NCI-H2029 (cell line): ENCODE measurements at regions not wholly inside any gene's neighbourhood (a gene's known extent, or its start where the extent isn't known, plus 50 kb on each side); places are given as distances from the start of the nearest gene placed in this dataset.
"Not testable (repeated sequence)": the region's sequence is repeated elsewhere in the genome, so short reads cannot be mapped to it uniquely, and the experiment has no call there.

Experiments
- DNase-seq: peaks from one replicate; lab custom pipeline; 2025; lab: John Stamatoyannopoulos, UW

GRCh38 chr1:234960722-234961455 lies 167.7 kb downstream of the TOMM20 start:
- DNase-seq, result no peak

GRCh38 chr1:234958706-234959657 lies 169.7 kb downstream of the TOMM20 start:
- no peak for DNase-seq

GRCh38 chr1:234958066-234958705 lies 170.5 kb downstream of the TOMM20 start:
- DNase-seq, result no peak

GRCh38 chr1:234957330-234958065 lies 171.1 kb downstream of the TOMM20 start:
- no peak for DNase-seq

GRCh38 chr1:234956821-234957329 lies 171.8 kb downstream of the TOMM20 start:
- no peak for DNase-seq

- no peak for DNase-seq
These were observed 173.4 kb downstream of the TOMM20 start for GRCh38 chr1:234955107-234955731.

- no peak for DNase-seq
These were observed 174.0 kb downstream of the TOMM20 start for GRCh38 chr1:234954613-234955012.

- no peak for DNase-seq
These were observed 174.8 kb downstream of the TOMM20 start for GRCh38 chr1:234953655-234954405.

- no peak for DNase-seq
These were observed 178.0 kb downstream of the TOMM20 start for GRCh38 chr1:234950598-234950997.

GRCh38 chr1:234949528-234949927 lies 179.1 kb downstream of the TOMM20 start:
- DNase-seq, result not testable (repeated sequence)

GRCh38 chr1:234944439-234945344 lies 183.9 kb downstream of the TOMM20 start:
- no peak for DNase-seq

GRCh38 chr1:234943836-234944402 lies 184.7 kb downstream of the TOMM20 start:
- DNase-seq, result peak; percentile 96

- no peak for DNase-seq
These were observed 185.6 kb downstream of the TOMM20 start for GRCh38 chr1:234942879-234943506.

GRCh38 chr1:234942012-234942332 lies 186.7 kb downstream of the TOMM20 start:
- no peak for DNase-seq

- DNase-seq, result no peak
These were observed 187.2 kb downstream of the TOMM20 start for GRCh38 chr1:234941321-234942011.

GRCh38 chr1:234940841-234941240 lies 187.8 kb downstream of the TOMM20 start:
- no peak for DNase-seq

- no peak for DNase-seq
These were observed 189.7 kb downstream of the TOMM20 start for GRCh38 chr1:234938924-234939323.

- DNase-seq, result no peak
These were observed 190.5 kb downstream of the TOMM20 start for GRCh38 chr1:234938135-234938534.
